ENCODE measurements at regions not wholly inside any gene's neighbourhood (a gene's known extent, or its start where the extent isn't known, plus 50 kb on each side); places are given as distances from the start of the nearest gene placed in this dataset.

- CTCF ChIA-PET = interaction anchor here (0.6 kb wide), 1 partner anchor 423 kb away, joined by 3 read pairs; no protein-coding TSS in a partner anchor
Observed at GRCh38 chr13:67916650-67917049, 686.5 kb upstream of the PCDH9 start.

GRCh38 chr13:67914535-67914934, 684.4 kb upstream of the PCDH9 start:
- ChIA-PET POLR2A (no interaction called here), CTCF (no interaction called here)
- H3K4me1 ChIP-seq (ENCODE audit: control insufficient read depth, insufficient read depth, low read length) = no peaks in the 10 kb centered on the region
- no peak overlapping the region for H3K27ac ChIP-seq (ENCODE audit: extremely low read depth, low read depth, low read length)
- no peak overlapping the region for H3K4me3 ChIP-seq (ENCODE audit: low read depth, low read length)
- H3K36me3 ChIP-seq (ENCODE audit: control insufficient read depth in 2 of 2, insufficient read depth in 1 of 2, low read length in 2 of 2) = no peaks in the 10 kb centered on the region
- H3K9me3 ChIP-seq (ENCODE audit: control insufficient read depth, insufficient read depth, low read depth, low read length) = no peaks in the 10 kb centered on the region
- TF ChIP-seq ZNF175 (tag by site-specific recombination; IDR thresholded peaks at IDR 0.05) (no peak), KLF1 (tag by site-specific recombination; IDR thresholded peaks at IDR 0.05) (no peak), ZSCAN4 (tag by site-specific recombination; IDR thresholded peaks at IDR 0.05) (no peak), ZNF155 (tag by site-specific recombination; IDR thresholded peaks at IDR 0.05) (no peak), ZNF544 (tag by site-specific recombination; IDR thresholded peaks at IDR 0.05) (no peak), ZNF660 (tag by site-specific recombination; IDR thresholded peaks at IDR 0.05) (no peak), ZBTB1 (tag by site-specific recombination; IDR thresholded peaks at IDR 0.05) (no peak), ZNF292 (tag by site-specific recombination; IDR thresholded peaks at IDR 0.05; ENCODE audit: borderline replicate concordance, low read depth) (no peak), ZXDB (tag by site-specific recombination; IDR thresholded peaks at IDR 0.05) (no peak), PBX3 (CRISPR knock-in tag; IDR thresholded peaks at IDR 0.05) (no peak), ZNF335 (tag by site-specific recombination; conservative IDR thresholded peaks at IDR 0.05) (no peak), ZNF37A (tag by site-specific recombination; IDR thresholded peaks at IDR 0.05) (no peak), TRIM28 (IDR thresholded peaks at IDR 0.05; ENCODE audit: borderline replicate concordance, low read length) (no peak), ZNF2 (tag by site-specific recombination; IDR thresholded peaks at IDR 0.05) (no peak), ZSCAN5A (tag by site-specific recombination; IDR thresholded peaks at IDR 0.05) (no peak)

More at GRCh38 chr13:67916650-67917049, 686.5 kb upstream of the PCDH9 start:
- H3K4me3 ChIP-seq (ENCODE audit: low read depth, low read length) = no peak overlapping the region
- no peak for TF ChIP-seq ZSCAN4 (tag by site-specific recombination; IDR thresholded peaks at IDR 0.05)
- no peak for TF ChIP-seq ZNF518A (tag by site-specific recombination; conservative IDR thresholded peaks at IDR 0.05; ENCODE audit: low read depth)
- no peak for TF ChIP-seq ZNF561 (tag by site-specific recombination; IDR thresholded peaks at IDR 0.05; ENCODE audit: borderline replicate concordance)
- no peaks in the 10 kb centered on the region for H3K9me3 ChIP-seq (ENCODE audit: control insufficient read depth, insufficient read depth, low read depth, low read length)
- POLR2A ChIA-PET = no interaction called here
- no peaks in the 10 kb centered on the region for H3K4me1 ChIP-seq (ENCODE audit: control insufficient read depth, insufficient read depth, low read length)
- H3K36me3 ChIP-seq (ENCODE audit: control insufficient read depth in 2 of 2, insufficient read depth in 1 of 2, low read length in 2 of 2) = no peaks in the 10 kb centered on the region
- H3K27ac ChIP-seq (ENCODE audit: extremely low read depth, low read depth, low read length) = no peak overlapping the region
